Glutamatergic neuron (in vitro differentiated cells): ENCODE measurements at regions not wholly inside any gene's neighbourhood (a gene's known extent, or its start where the extent isn't known, plus 50 kb on each side); places are given as distances from the start of the nearest gene placed in this dataset.

Experiments
- DNase-seq: peaks from one replicate; pipeline ENCODE4 v3.0.0; 2022
- H3K27ac Mint-ChIP-seq: one replicate; pipeline ENCODE4 v1.8.0; 2020; ENCODE audit warnings: mild to moderate bottlenecking, mixed read lengths, inconsistent platforms; ENCODE audit not compliant: unreplicated experiment
- H3K27me3 Mint-ChIP-seq: one replicate; pipeline ENCODE4 v1.8.0; 2020; ENCODE audit warnings: mild to moderate bottlenecking, moderate library complexity, mixed read lengths, inconsistent platforms; ENCODE audit not compliant: unreplicated experiment
- H3K36me3 Mint-ChIP-seq: one replicate; pipeline ENCODE4 v1.8.0; 2020; ENCODE audit warnings: mild to moderate bottlenecking, mixed read lengths, inconsistent platforms; ENCODE audit not compliant: unreplicated experiment
- H3K4me1 Mint-ChIP-seq: one replicate; pipeline ENCODE4 v1.8.0; 2020; ENCODE audit warnings: mild to moderate bottlenecking, low read depth, mixed read lengths, inconsistent platforms; ENCODE audit not compliant: unreplicated experiment
- H3K4me3 Mint-ChIP-seq: one replicate; pipeline ENCODE4 v1.8.0; 2020; ENCODE audit warnings: mild to moderate bottlenecking, mixed read lengths, inconsistent platforms; ENCODE audit not compliant: unreplicated experiment
- H3K9me3 Mint-ChIP-seq: one replicate; pipeline ENCODE4 v1.8.0; 2020; ENCODE audit warnings: mild to moderate bottlenecking, moderate library complexity, mixed read lengths, inconsistent platforms; ENCODE audit not compliant: unreplicated experiment
- CTCF ChIP-seq: fragments of 200-600 bp; sonication (generic); IDR thresholded peaks from one replicate; pipeline ENCODE4 v1.5.0; 2021; ENCODE audit not compliant: partially characterized antibody, unreplicated experiment

- Mint-ChIP-seq H3K4me3 (no peak overlapping the region), H3K27me3 (peaks cover 5% of the 10 kb centered on the region), H3K27ac (no peak overlapping the region), H3K36me3 (no peaks in the 10 kb centered on the region), H3K4me1 (peaks cover 4% of the 10 kb centered on the region), H3K9me3 (peaks cover 2% of the 10 kb centered on the region)
- no peak for TF ChIP-seq CTCF
- no peak for DNase-seq
Observed at GRCh38 chr5:175351126-175351525, 92.9 kb downstream of the DRD1 start.

DNA sequence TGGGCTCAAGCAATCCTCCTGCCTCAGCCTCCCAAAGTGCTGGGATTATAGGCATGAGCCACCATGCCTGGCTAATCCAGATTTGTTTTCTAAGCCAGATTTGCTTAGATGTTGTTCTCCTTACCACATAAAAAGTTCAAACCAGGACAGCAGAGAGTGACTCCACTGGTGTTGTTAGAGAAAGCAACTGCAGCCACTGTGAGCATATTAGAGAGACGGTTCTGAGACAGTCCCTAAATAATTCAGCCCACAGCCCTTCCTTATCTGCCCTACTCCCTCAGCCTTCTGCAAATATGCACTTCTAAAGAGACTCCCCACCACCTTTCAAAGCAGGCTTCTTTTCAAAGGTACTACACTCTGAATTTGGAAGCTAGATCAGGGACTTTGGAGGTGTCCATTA is 96.1 kb downstream of the DRD1 start:
- peaks cover 5% of the 10 kb centered on the region for H3K27me3 Mint-ChIP-seq
- H3K27ac Mint-ChIP-seq: no peak overlapping the region
- no peaks in the 10 kb centered on the region for H3K36me3 Mint-ChIP-seq
- peaks cover 4% of the 10 kb centered on the region for H3K4me1 Mint-ChIP-seq
- no peak for TF ChIP-seq CTCF
- peaks cover 7% of the 10 kb centered on the region for H3K9me3 Mint-ChIP-seq
- H3K4me3 Mint-ChIP-seq: no peak overlapping the region
- DNase-seq: no peak

DNA sequence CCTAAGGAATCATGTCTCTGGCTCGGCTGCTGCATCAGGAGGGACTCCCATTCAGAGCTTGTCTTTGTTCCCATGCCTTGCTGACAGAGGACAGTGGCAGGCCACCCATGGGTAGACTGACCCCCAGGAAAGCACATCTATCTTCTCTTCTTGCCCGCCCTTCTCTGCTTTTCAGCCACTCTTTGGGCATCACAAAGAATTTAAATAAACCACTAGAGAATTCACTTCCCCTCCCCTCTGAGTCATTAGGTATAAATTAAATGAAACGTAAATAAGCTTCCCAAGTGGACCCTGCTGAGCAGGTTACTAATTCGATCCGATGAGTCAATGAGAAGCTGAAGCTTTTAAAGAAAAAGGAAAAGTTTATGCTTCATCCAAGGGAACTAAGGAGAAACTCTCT is 97.0 kb downstream of the DRD1 start:
- Mint-ChIP-seq H3K9me3 (peaks cover 7% of the 10 kb centered on the region), H3K27me3 (peaks cover 5% of the 10 kb centered on the region), H3K4me3 (no peak overlapping the region), H3K36me3 (no peaks in the 10 kb centered on the region), H3K27ac (no peak overlapping the region), H3K4me1 (peaks cover 4% of the 10 kb centered on the region)
- TF ChIP-seq CTCF: no peak
- no peak for DNase-seq

DNA sequence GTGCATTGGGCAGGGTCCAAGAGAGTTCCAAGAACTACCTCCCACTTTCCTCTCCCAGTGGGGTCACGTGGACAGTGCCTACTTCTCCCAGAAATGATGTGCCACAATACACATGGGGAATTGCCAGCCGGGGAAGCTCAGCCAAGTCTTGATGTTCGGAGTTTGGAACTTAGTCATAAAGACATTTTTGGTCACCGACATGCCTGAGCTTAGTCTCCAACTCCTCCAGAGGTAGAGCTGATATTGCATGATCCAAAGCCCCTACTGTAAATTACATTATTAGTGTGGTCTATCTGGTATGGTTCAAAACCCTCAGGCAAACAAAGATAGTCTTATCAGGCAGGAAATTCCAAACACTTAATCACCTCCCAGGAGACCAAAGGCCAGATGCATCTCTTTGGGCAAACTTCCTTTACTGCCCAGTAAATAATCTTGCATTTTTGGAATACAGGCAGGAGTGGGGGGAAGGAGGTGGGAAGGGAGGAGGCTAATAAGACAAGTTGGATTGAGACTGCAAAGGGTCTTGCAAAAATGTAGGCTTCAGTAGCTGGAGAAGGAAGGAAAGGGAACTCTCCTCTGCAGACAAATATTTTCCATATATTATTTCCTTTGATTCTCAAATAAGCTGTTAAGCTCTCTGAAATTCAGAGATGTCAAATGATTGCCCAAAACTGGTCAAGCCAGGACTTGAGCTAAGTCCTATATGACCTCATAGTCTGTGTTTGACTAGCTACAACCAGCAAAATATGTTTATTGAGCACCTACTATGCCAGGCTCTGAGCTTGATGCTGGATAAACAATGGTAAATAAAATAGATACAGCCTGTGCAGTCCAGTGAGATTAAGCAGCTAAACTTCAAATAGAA is 99.4 kb downstream of the DRD1 start:
- Mint-ChIP-seq H3K27me3 (peaks cover 2% of the 10 kb centered on the region), H3K27ac (no peak overlapping the region), H3K9me3 (peaks cover 7% of the 10 kb centered on the region), H3K36me3 (no peaks in the 10 kb centered on the region), H3K4me3 (no peak overlapping the region), H3K4me1 (no peaks in the 10 kb centered on the region)
- no peak for TF ChIP-seq CTCF
- DNase-seq: no peak

- no peak for DNase-seq
- TF ChIP-seq CTCF: no peak
- no peaks in the 10 kb centered on the region for H3K27me3 Mint-ChIP-seq
Observed at GRCh38 chr5:175343308-175343707, 100.7 kb downstream of the DRD1 start.

More at GRCh38 chr5:175343308-175343707, 100.7 kb downstream of the DRD1 start:
- Mint-ChIP-seq H3K36me3 (no peaks in the 10 kb centered on the region), H3K4me3 (no peak overlapping the region), H3K4me1 (no peaks in the 10 kb centered on the region), H3K27ac (no peak overlapping the region), H3K9me3 (peaks cover 7% of the 10 kb centered on the region)
